ENCODE measurements at regions not wholly inside any gene's neighbourhood (a gene's known extent, or its start where the extent isn't known, plus 50 kb on each side); places are given as distances from the start of the nearest gene placed in this dataset.
"Not testable (repeated sequence)": the region's sequence is repeated elsewhere in the genome, so short reads cannot be mapped to it uniquely, and the experiment has no call there.

DNA sequence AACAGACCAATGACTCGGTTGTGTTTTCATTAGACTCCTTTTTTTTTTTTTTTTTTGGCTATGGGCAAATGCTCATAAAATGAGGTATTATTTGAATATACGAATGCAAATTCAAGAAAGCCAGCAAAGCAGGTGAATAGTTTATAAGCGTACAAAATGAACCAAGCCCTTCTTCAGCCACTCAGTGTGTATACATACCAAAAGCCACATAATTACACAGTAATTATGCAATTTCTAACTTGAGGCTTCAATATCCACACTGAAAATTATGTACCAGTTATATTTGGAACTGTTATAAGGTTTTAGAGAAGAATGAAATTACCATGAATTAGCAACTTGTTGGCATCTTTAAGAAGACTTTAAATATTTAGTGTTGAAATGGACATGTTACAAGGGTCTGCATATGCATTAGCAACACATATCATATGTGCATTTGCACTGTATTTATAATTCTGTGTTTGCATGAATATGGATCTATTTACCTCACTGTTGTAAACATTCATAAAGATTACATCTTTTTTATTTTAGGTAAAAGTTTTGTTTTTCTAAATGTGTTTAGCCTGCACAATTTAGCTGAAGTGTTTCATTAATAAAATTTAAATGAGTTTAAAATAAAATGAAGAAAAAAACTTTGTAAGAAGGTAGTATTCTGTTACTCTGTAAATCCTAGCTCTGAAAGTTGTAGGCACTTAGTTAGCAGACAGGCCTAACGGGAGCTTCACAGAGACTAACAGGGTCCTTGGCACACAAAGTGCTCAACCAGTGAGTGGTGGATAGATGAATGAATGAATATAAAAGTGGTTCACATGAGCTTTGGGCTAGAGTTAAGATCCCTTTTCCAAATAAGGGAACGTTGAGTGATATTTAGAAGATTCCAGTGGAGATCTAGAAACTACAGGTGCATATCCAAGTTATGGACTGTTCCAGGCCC, 241.0 kb upstream of the NFIA start:
- FAIRE-seq (no peak), DNase-seq (ENCODE audit: insufficient read length) (no peak)
- no peak for TF ChIP-seq POLR2AphosphoS5 (IDR thresholded peaks at IDR 0.05; ENCODE audit: low read depth, low read length)
- TF ChIP-seq POLR2A (IDR thresholded peaks at IDR 0.05; ENCODE audit: low read depth, low read length) = no peak
- no peak for TF ChIP-seq TAF1 (IDR thresholded peaks at IDR 0.05; ENCODE audit: borderline replicate concordance, low read depth, low read length)

GRCh38 chr1:60840476-60840875, 241.9 kb upstream of the NFIA start:
- FAIRE-seq; DNase-seq (ENCODE audit: insufficient read length): not testable (repeated sequence)

GRCh38 chr1:60835649-60836048, 246.7 kb upstream of the NFIA start:
- FAIRE-seq = no peak
- no peak for DNase-seq (ENCODE audit: insufficient read length)
- TF ChIP-seq TAF1 (IDR thresholded peaks at IDR 0.05; ENCODE audit: borderline replicate concordance, low read depth, low read length) = no peak
- TF ChIP-seq POLR2AphosphoS5 (IDR thresholded peaks at IDR 0.05; ENCODE audit: low read depth, low read length) = no peak
- no peak for TF ChIP-seq POLR2A (IDR thresholded peaks at IDR 0.05; ENCODE audit: low read depth, low read length)

- no peak for FAIRE-seq
- DNase-seq (ENCODE audit: insufficient read length) = no peak
- TF ChIP-seq POLR2AphosphoS5 (IDR thresholded peaks at IDR 0.05; ENCODE audit: low read depth, low read length) (no peak), TAF1 (IDR thresholded peaks at IDR 0.05; ENCODE audit: borderline replicate concordance, low read depth, low read length) (no peak), POLR2A (IDR thresholded peaks at IDR 0.05; ENCODE audit: low read depth, low read length) (no peak)
Observed at GRCh38 chr1:60833173-60833572, 249.2 kb upstream of the NFIA start.

- TF ChIP-seq POLR2A (IDR thresholded peaks at IDR 0.05; ENCODE audit: low read depth, low read length) = no peak
- TF ChIP-seq POLR2AphosphoS5 (IDR thresholded peaks at IDR 0.05; ENCODE audit: low read depth, low read length) = no peak
- FAIRE-seq (no peak), DNase-seq (ENCODE audit: insufficient read length) (no peak)
Observed at GRCh38 chr1:60832367-60832766, 250.0 kb upstream of the NFIA start.

- DNase-seq (ENCODE audit: insufficient read length) = no peak
- FAIRE-seq = no peak
- TF ChIP-seq POLR2A (IDR thresholded peaks at IDR 0.05; ENCODE audit: low read depth, low read length) = no peak
- no peak for TF ChIP-seq POLR2AphosphoS5 (IDR thresholded peaks at IDR 0.05; ENCODE audit: low read depth, low read length)
- no peak for TF ChIP-seq TAF1 (IDR thresholded peaks at IDR 0.05; ENCODE audit: borderline replicate concordance, low read depth, low read length)
Observed at GRCh38 chr1:60831780-60832179, 250.6 kb upstream of the NFIA start.

- TF ChIP-seq POLR2AphosphoS5 (IDR thresholded peaks at IDR 0.05; ENCODE audit: low read depth, low read length) (no peak), POLR2A (IDR thresholded peaks at IDR 0.05; ENCODE audit: low read depth, low read length) (no peak), TAF1 (IDR thresholded peaks at IDR 0.05; ENCODE audit: borderline replicate concordance, low read depth, low read length) (no peak)
- DNase-seq (ENCODE audit: insufficient read length) (no peak), FAIRE-seq (no peak)
Observed at GRCh38 chr1:60828944-60829343, 253.4 kb upstream of the NFIA start.

DNA sequence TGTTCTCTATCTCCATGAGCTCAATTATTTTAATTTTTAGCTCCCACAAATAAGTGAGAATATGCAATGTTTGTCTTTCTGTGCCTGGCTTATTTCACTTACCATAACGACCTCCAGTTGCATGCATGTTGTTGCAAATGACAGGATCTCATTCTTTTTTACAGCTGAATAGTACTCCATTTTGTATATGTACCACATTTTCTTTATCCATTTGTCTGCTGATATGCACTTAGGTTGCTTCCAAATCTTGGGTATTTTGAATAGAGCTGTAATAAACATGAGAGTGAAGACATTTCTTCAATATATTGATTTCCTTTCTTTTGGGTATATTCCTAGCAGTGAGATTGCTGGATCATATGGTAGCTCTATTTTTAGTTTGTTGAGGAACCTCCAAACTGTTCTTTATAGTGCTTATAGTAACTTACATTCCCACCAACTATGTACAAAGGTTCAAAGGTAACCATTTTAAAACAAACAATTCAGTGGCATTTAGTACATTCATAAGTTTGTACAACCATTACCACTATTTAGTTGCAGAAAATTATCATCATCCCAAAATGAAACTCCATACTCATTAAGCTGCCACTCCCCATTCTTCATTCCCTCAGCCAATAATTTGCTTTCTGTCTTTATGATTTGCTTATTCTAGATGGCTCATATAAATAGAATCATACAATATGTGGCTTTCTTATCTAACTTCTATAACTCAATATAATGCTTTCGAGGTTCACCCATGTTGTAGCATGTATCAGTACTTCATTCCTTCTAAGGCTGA, 255.9 kb upstream of the NFIA start:
- DNase-seq (ENCODE audit: insufficient read length) (no peak), FAIRE-seq (no peak)
- TF ChIP-seq TAF1 (IDR thresholded peaks at IDR 0.05; ENCODE audit: borderline replicate concordance, low read depth, low read length) = no peak
- no peak for TF ChIP-seq POLR2A (IDR thresholded peaks at IDR 0.05; ENCODE audit: low read depth, low read length)
- TF ChIP-seq POLR2AphosphoS5 (IDR thresholded peaks at IDR 0.05; ENCODE audit: low read depth, low read length) = no peak

- DNase-seq (ENCODE audit: insufficient read length) = no peak
- TF ChIP-seq POLR2A (IDR thresholded peaks at IDR 0.05; ENCODE audit: low read depth, low read length) (no peak), POLR2AphosphoS5 (IDR thresholded peaks at IDR 0.05; ENCODE audit: low read depth, low read length) (no peak), TAF1 (IDR thresholded peaks at IDR 0.05; ENCODE audit: borderline replicate concordance, low read depth, low read length) (no peak)
- no peak for FAIRE-seq
Observed at GRCh38 chr1:60825593-60825992, 256.8 kb upstream of the NFIA start.

DNA sequence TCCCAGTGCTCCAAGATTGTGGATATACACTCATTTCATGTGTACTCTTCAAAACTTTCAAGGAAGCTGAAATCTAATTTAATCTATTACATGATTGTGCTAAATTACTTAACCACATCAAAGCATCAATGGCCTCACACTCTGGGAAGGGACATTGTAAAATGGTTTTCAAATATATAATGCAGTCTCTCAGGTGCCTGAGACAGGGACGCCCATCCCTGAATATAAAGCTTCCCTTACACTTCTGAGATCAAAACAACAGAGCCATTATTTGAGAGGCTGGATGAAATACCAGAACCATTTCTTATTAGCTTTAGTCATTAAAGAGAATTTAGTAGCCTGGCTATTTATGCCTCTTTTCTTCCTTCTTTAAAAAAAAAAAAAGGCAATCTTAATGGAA, 259.2 kb upstream of the NFIA start:
- DNase-seq (ENCODE audit: insufficient read length) = no peak
- no peak for FAIRE-seq
- TF ChIP-seq POLR2AphosphoS5 (IDR thresholded peaks at IDR 0.05; ENCODE audit: low read depth, low read length) (no peak), TAF1 (IDR thresholded peaks at IDR 0.05; ENCODE audit: borderline replicate concordance, low read depth, low read length) (no peak), POLR2A (IDR thresholded peaks at IDR 0.05; ENCODE audit: low read depth, low read length) (no peak)

GRCh38 chr1:60822252-60822651, 260.1 kb upstream of the NFIA start:
- DNase-seq (ENCODE audit: insufficient read length) (no peak), FAIRE-seq (no peak)
- no peak for TF ChIP-seq TAF1 (IDR thresholded peaks at IDR 0.05; ENCODE audit: borderline replicate concordance, low read depth, low read length)
- no peak for TF ChIP-seq POLR2A (IDR thresholded peaks at IDR 0.05; ENCODE audit: low read depth, low read length)
- no peak for TF ChIP-seq POLR2AphosphoS5 (IDR thresholded peaks at IDR 0.05; ENCODE audit: low read depth, low read length)

DNA sequence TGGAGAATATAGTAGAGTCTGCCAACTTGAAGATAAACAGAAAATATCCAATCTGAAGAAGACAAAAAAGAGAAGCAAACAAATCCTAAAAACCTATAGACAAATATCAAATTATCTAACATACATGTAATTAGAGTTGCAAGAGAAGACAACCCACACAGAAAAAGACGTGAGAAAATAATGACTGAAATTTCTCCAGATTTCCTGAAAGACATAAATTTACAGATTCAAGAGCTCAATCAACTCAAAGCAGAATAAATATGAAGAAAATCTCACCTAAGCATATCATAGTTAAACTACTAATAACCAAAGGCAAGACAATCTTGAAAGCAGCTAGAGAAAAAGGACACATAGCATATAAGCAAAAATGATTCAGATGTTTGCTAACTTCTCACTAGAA, 261.2 kb upstream of the NFIA start:
- no peak for FAIRE-seq
- DNase-seq (ENCODE audit: insufficient read length) = no peak
- TF ChIP-seq POLR2AphosphoS5 (IDR thresholded peaks at IDR 0.05; ENCODE audit: low read depth, low read length) (no peak), POLR2A (IDR thresholded peaks at IDR 0.05; ENCODE audit: low read depth, low read length) (no peak), TAF1 (IDR thresholded peaks at IDR 0.05; ENCODE audit: borderline replicate concordance, low read depth, low read length) (no peak)

All from GM12892 (cell line).